Activated naive CD4-positive, alpha-beta T cell treated with anti-CD3 and anti-CD28 coated beads, Interleukin-2, amount 10 ng/mL, durations not matched to agents 7 days and 5 days (primary cell): ENCODE measurements at regions not wholly inside any gene's neighbourhood (a gene's known extent, or its start where the extent isn't known, plus 50 kb on each side); places are given as distances from the start of the nearest gene placed in this dataset.
"Not testable (repeated sequence)": the region's sequence is repeated elsewhere in the genome, so short reads cannot be mapped to it uniquely, and the experiment has no call there.

Source experiments
- CTCF ChIA-PET: fragments of 350-600 bp; sonication (Branson Sonifier 250); formaldehyde crosslinking; loops from one replicate; lab custom pipeline; 2021; ENCODE audit warnings: antibody characterized with exemption; lab: Charles Lee
- DNase-seq: peaks from one replicate; pipeline ENCODE4 v3.0.0-alpha.2; 2020
- H3K27ac Mint-ChIP-seq: one replicate; pipeline ENCODE4 v1.8.0; 2021; ENCODE audit warnings: mild to moderate bottlenecking, moderate library complexity, mixed read lengths
- H3K27me3 Mint-ChIP-seq: one replicate; pipeline ENCODE4 v1.8.0; 2021; ENCODE audit warnings: mild to moderate bottlenecking, mixed read lengths
- H3K36me3 Mint-ChIP-seq: one replicate; pipeline ENCODE4 v1.8.0; 2021; ENCODE audit warnings: mixed read lengths
- H3K4me1 Mint-ChIP-seq: one replicate; pipeline ENCODE4 v1.8.0; 2021; ENCODE audit warnings: mixed read lengths
- H3K4me3 Mint-ChIP-seq: one replicate; pipeline ENCODE4 v1.8.0; 2021; ENCODE audit warnings: mild to moderate bottlenecking, moderate library complexity, mixed read lengths
- H3K9me3 Mint-ChIP-seq: one replicate; pipeline ENCODE4 v1.8.0; 2021; ENCODE audit warnings: mixed read lengths

DNA sequence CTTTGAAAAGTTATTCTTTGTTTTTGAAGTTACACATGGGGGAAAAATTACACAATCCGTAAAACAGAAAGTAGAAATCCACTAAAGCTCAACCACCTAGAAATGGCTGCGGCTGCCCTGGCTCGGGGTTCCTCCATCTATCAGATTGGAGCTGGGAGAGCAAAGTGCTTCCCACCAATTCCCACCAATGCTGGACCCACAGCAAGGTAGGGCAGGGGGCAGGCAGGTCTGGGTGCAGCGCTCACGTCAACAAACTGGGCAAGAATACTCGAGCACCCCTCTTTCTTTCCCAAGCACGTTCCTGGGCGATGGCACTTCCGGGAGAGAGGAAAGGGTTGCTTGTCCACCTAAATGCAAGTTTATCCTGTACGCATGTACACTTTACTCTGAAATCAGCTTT is 217.6 kb downstream of the NDUFA10 start:
- CTCF ChIA-PET = no interaction called here
- H3K27me3 Mint-ChIP-seq = peaks cover 6% of the 10 kb centered on the region
- no peaks in the 10 kb centered on the region for H3K9me3 Mint-ChIP-seq
- no peak overlapping the region for H3K27ac Mint-ChIP-seq
- H3K4me1 Mint-ChIP-seq = no peaks in the 10 kb centered on the region
- no peak overlapping the region for H3K4me3 Mint-ChIP-seq
- H3K36me3 Mint-ChIP-seq = no peaks in the 10 kb centered on the region
- DNase-seq = no peak

GRCh38 chr2:239806758-239807434 is 218.2 kb downstream of the NDUFA10 start:
- no peaks in the 10 kb centered on the region for H3K4me1 Mint-ChIP-seq
- no peaks in the 10 kb centered on the region for H3K36me3 Mint-ChIP-seq
- H3K9me3 Mint-ChIP-seq = no peaks in the 10 kb centered on the region
- no peak overlapping the region for H3K4me3 Mint-ChIP-seq
- CTCF ChIA-PET = no interaction called here
- no peak for DNase-seq
- peaks cover 6% of the 10 kb centered on the region for H3K27me3 Mint-ChIP-seq
- H3K27ac Mint-ChIP-seq = no peak overlapping the region

GRCh38 chr2:239806276-239806675 is 218.9 kb downstream of the NDUFA10 start:
- no peaks in the 10 kb centered on the region for H3K36me3 Mint-ChIP-seq
- CTCF ChIA-PET = no interaction called here
- no peaks in the 10 kb centered on the region for H3K4me1 Mint-ChIP-seq
- H3K27me3 Mint-ChIP-seq = peaks cover 6% of the 10 kb centered on the region
- no peak overlapping the region for H3K27ac Mint-ChIP-seq
- DNase-seq = no peak
- H3K4me3 Mint-ChIP-seq = no peak overlapping the region
- no peaks in the 10 kb centered on the region for H3K9me3 Mint-ChIP-seq

- H3K36me3 Mint-ChIP-seq = no peaks in the 10 kb centered on the region
- DNase-seq = no peak
- no peaks in the 10 kb centered on the region for H3K9me3 Mint-ChIP-seq
- peaks cover 6% of the 10 kb centered on the region for H3K27me3 Mint-ChIP-seq
- no peak overlapping the region for H3K4me3 Mint-ChIP-seq
- CTCF ChIA-PET = no interaction called here
- no peak overlapping the region for H3K27ac Mint-ChIP-seq
- no peaks in the 10 kb centered on the region for H3K4me1 Mint-ChIP-seq
Measured at GRCh38 chr2:239805414-239805813, 219.7 kb downstream of the NDUFA10 start.

- Mint-ChIP-seq H3K27me3 (peaks cover 10% of the 10 kb centered on the region), H3K4me3 (no peak overlapping the region), H3K27ac (no peak overlapping the region), H3K36me3 (no peaks in the 10 kb centered on the region), H3K9me3 (no peaks in the 10 kb centered on the region), H3K4me1 (no peaks in the 10 kb centered on the region)
- DNase-seq = no peak
- CTCF ChIA-PET = no interaction called here
Measured at GRCh38 chr2:239805043-239805329, 220.2 kb downstream of the NDUFA10 start.

- Mint-ChIP-seq H3K36me3 (no peaks in the 10 kb centered on the region), H3K9me3 (no peaks in the 10 kb centered on the region), H3K4me1 (no peaks in the 10 kb centered on the region), H3K27ac (no peak overlapping the region), H3K27me3 (peaks cover 14% of the 10 kb centered on the region), H3K4me3 (no peak overlapping the region)
- CTCF ChIA-PET = no interaction called here
- DNase-seq = no peak
Measured at GRCh38 chr2:239804161-239805042, 220.7 kb downstream of the NDUFA10 start.

- H3K27ac Mint-ChIP-seq = no peak overlapping the region
- H3K27me3 Mint-ChIP-seq = peaks cover 14% of the 10 kb centered on the region
- no peak for DNase-seq
- H3K4me3 Mint-ChIP-seq = no peak overlapping the region
- CTCF ChIA-PET = no interaction called here
- no peaks in the 10 kb centered on the region for H3K9me3 Mint-ChIP-seq
- H3K36me3 Mint-ChIP-seq = no peaks in the 10 kb centered on the region
- no peaks in the 10 kb centered on the region for H3K4me1 Mint-ChIP-seq
Measured at GRCh38 chr2:239803766-239804115, 221.4 kb downstream of the NDUFA10 start.

DNA sequence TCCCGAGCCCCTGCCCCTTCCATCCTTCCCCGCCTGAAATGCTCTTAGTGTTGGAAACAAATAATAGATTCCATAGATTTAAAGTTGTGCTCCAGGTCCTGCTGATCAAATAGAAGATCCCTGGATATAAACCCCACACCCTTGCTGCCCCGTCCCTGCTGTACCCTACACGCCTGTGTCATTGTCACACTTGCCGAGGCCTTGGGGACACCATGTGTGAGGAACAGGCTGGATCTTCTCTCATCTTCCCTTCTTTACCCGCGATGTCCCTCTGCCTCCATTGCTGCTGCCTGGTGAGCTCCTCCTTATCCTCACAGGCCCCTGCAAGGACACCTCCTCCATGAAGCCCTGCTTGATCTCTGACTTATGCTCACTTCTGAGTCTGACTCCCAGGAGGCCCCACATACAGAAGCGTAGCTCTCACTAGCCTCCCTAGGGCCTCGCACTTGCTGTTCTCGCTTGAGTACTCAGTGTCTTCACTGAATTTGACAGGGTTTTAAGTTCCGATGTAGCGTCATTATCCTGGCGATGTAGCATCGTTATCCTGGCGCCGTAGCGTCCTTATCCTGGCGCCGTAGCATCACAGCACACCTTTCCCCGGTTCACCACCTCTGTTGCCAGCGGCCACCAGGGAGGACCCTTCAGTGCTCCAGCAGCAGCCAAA is 221.9 kb downstream of the NDUFA10 start:
- no peaks in the 10 kb centered on the region for H3K36me3 Mint-ChIP-seq
- no peaks in the 10 kb centered on the region for H3K9me3 Mint-ChIP-seq
- no peaks in the 10 kb centered on the region for H3K4me1 Mint-ChIP-seq
- H3K4me3 Mint-ChIP-seq = no peak overlapping the region
- H3K27me3 Mint-ChIP-seq = peaks cover 14% of the 10 kb centered on the region
- CTCF ChIA-PET = interaction anchor here (1.0 kb wide), 1 partner anchor 1041 kb away, joined by 3 read pairs; no protein-coding TSS in a partner anchor
- DNase-seq = no peak
- H3K27ac Mint-ChIP-seq = no peak overlapping the region

- no peaks in the 10 kb centered on the region for H3K9me3 Mint-ChIP-seq
Measured at GRCh38 chr2:239802185-239802649, 222.9 kb downstream of the NDUFA10 start.

DNA sequence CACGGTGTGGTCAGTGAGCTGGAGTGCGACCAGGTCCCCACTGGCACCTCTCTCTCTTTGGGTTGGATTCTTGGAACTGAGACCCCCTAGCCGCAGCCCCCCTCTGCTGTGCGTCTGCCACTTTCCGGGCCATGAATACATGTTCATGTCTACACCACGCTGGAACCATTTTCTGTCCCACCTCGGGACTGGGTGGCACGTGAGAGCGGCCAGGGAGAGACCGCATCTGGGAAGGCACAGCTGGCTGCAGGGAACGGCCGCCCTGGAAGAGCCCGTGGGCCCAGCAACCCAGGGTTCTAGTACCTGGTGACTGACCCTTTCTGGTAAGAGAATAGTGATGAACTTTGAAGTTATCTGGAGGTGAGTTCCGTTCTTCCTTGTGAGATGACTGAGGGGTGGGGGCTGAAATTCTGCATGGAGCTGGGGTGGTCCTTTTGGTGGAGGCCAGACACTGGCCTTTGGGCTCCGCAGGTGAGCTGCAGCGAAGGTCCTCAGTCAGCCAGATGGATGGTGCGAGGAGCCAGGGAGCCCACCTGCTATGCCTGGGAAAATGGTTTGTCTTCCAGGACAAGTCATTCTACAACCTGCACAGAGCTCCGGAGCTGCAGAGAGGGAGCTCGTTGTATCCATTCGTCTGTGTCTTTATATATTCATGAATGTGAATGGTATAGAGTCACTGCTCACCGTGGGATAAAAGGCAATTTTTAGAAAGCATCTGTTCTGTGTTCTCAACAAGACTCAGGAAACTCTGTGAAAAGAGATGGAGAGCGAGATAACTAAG is 223.5 kb downstream of the NDUFA10 start:
- peaks cover 12% of the 10 kb centered on the region for H3K27me3 Mint-ChIP-seq
- CTCF ChIA-PET = interaction anchor here (1.0 kb wide), 1 partner anchor 1039 kb away, joined by 3 read pairs; no protein-coding TSS in a partner anchor
- H3K4me3 Mint-ChIP-seq = no peak overlapping the region
- no peak overlapping the region for H3K27ac Mint-ChIP-seq
- H3K9me3 Mint-ChIP-seq = no peaks in the 10 kb centered on the region
- no peak for DNase-seq
- H3K36me3 Mint-ChIP-seq = no peaks in the 10 kb centered on the region
- H3K4me1 Mint-ChIP-seq = no peaks in the 10 kb centered on the region

More at GRCh38 chr2:239802185-239802649, 222.9 kb downstream of the NDUFA10 start:
- no peaks in the 10 kb centered on the region for H3K36me3 Mint-ChIP-seq
- no peaks in the 10 kb centered on the region for H3K4me1 Mint-ChIP-seq
- CTCF ChIA-PET = interaction anchor here (1.0 kb wide), 1 partner anchor 1040 kb away, joined by 3 read pairs; no protein-coding TSS in a partner anchor
- no peak overlapping the region for H3K27ac Mint-ChIP-seq
- no peak overlapping the region for H3K4me3 Mint-ChIP-seq
- H3K27me3 Mint-ChIP-seq = peaks cover 14% of the 10 kb centered on the region
- no peak for DNase-seq

GRCh38 chr2:239800785-239801386 is 224.3 kb downstream of the NDUFA10 start:
- H3K4me1 Mint-ChIP-seq = no peaks in the 10 kb centered on the region
- H3K27me3 Mint-ChIP-seq = peaks cover 9% of the 10 kb centered on the region
- no peaks in the 10 kb centered on the region for H3K36me3 Mint-ChIP-seq
- H3K4me3 Mint-ChIP-seq = no peak overlapping the region
- H3K27ac Mint-ChIP-seq = no peak overlapping the region
- no peaks in the 10 kb centered on the region for H3K9me3 Mint-ChIP-seq
- peak; percentile 10 for DNase-seq
- CTCF ChIA-PET = no interaction called here

DNA sequence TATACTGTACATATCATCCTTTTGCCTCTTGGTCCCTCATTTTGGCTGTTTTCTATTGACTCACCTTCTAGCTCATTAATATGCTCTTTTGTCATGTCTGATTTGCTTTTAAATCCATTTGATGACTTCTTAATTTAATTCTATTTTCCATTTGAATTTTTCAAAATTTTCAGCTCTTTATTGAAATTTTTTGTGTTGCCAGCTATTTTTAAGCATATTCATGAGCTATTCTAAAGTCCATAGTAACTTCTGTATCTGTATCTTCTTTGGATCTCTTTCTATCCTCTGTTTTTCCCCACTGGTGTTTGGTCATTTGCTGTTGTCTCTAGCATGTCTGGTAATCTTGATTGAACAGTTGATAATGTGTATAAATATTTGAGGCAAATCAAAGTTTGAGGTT is 227.8 kb downstream of the NDUFA10 start:
- CTCF ChIA-PET = interaction anchor here (0.7 kb wide), 1 partner anchor 1273 kb away, joined by 3 read pairs; no protein-coding TSS in a partner anchor
- no peaks in the 10 kb centered on the region for H3K36me3 Mint-ChIP-seq
- no peak for DNase-seq
- no peaks in the 10 kb centered on the region for H3K4me1 Mint-ChIP-seq
- H3K4me3 Mint-ChIP-seq = no peak overlapping the region
- no peaks in the 10 kb centered on the region for H3K9me3 Mint-ChIP-seq
- H3K27me3 Mint-ChIP-seq = peaks cover 9% of the 10 kb centered on the region
- H3K27ac Mint-ChIP-seq = no peak overlapping the region

DNA sequence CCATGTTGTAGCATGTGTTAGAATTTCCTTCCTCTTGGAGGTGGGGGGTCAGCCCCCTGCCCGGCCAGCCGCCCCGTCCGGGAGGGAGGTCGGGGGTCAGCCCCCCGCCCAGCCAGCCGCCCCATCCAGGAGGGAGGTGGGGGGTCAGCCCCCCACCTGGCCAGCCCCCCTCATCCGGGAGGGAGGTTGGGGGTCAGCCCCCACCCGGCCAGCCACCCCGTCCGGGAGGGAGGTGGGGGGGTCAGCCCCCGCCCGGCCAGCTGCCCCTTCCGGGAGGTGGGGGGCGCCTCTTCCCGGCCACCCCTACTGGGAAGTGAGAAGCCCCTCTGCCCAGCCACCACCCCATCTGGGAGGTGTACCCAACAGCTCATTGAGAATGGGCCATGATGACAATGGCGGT is 229.4 kb downstream of the NDUFA10 start:
- H3K27me3 Mint-ChIP-seq, DNase-seq, H3K4me3 Mint-ChIP-seq, CTCF ChIA-PET, H3K4me1 Mint-ChIP-seq, H3K9me3 Mint-ChIP-seq, H3K27ac Mint-ChIP-seq, H3K36me3 Mint-ChIP-seq: not testable (repeated sequence)
